UCSD-AML1 (cell line): ENCODE measurements at regions not wholly inside any gene's neighbourhood (a gene's known extent, or its start where the extent isn't known, plus 50 kb on each side); places are given as distances from the start of the nearest gene placed in this dataset.

Experiments
- DNase-seq: peaks from one replicate; lab custom pipeline; 2025; ENCODE audit not compliant: unreplicated experiment; lab: John Stamatoyannopoulos, UW

DNA sequence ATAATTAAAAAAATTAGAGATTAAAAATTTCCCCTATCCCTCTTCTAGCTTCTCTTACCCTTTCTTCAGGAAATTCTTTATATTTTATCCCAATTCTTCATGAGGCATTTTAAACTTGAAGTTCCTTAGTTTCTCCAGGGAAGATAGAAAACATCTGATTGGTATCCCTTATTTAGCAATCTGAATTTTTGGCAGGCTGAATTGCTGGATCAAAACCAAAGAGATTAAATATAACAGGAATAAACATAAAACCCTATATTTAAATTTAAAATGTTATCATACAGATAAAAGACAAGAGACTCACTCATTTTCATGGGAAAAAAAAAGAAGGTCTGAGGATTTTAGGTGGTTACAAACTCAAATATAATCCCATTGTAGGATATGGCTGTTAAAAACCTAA is 204.2 kb downstream of the CHRM3 start:
- no peak for DNase-seq

DNA sequence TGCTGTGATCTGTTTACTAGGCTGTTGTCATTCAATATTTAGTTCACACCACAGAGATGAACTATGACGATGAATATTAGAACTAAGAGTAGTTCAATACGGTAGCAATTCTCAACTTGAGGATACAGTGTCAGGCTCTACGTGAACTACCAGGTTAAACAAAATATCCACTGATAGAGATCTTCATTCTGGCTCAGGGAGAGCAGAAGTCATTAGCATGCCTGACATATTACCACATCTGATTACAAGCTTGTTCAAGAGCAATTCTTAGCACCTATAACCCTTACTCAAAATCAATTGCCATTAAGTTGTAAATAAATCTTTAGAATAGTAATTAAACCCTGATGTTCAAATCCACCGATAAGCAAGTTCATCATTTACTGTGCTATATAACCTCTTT is 207.2 kb downstream of the CHRM3 start:
- no peak for DNase-seq

DNA sequence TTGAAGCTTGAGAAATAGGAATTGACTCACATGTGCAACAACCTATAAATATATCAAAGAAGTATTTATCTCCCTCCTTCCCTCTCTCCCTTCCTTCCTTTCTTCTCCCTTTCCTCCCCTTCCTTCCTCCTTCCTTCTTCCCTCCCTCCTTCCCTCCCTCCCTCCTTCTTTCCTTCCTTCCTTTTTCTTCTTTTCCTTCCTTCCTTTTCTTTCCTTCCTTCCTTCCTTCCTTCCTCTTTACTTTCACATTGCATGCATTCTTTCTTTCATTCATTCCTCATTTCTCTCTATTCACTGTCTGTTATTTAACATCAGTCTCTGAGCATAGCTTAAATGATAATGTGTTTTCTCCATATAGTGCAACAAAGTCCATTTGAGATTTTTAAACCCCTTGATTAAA is 214.2 kb downstream of the CHRM3 start:
- DNase-seq: no peak

DNA sequence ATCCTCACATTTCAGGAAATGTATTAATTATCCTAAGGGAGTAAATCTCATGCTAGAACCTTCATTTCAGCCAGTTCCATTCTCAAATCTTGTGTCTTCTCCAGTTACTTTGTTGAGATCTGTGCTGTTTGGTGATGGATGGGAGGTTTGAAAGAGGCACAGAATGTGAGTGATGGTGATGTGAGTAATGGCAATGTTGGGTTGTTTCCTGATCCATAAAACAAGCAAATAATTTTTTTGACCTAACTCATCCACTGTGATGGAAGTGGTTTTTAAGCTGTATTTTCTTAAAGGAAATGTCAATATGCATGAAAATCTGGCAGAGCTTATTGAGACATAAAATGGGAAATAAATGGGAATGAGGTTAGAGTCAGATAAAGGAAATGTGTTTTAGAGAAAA is 214.7 kb downstream of the CHRM3 start:
- DNase-seq: no peak

DNA sequence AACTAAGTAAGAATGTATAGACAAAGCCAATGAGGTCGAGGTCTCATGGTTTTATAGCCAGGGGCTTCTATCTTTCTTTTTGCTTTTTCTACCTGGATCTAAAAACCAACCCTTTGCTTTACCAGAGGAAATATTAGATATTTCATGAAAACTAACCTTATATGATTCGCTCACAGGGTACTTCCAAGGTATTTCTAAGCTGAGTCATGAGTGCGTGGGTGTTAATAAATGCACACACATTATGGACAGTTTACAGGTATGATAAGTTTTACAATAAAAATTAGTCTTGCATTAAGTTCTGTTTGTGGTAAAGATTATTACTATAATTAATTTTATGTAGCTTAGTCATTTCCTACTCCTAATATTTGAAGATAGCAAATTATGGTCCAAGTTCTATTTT is 217.2 kb downstream of the CHRM3 start:
- no peak for DNase-seq

DNA sequence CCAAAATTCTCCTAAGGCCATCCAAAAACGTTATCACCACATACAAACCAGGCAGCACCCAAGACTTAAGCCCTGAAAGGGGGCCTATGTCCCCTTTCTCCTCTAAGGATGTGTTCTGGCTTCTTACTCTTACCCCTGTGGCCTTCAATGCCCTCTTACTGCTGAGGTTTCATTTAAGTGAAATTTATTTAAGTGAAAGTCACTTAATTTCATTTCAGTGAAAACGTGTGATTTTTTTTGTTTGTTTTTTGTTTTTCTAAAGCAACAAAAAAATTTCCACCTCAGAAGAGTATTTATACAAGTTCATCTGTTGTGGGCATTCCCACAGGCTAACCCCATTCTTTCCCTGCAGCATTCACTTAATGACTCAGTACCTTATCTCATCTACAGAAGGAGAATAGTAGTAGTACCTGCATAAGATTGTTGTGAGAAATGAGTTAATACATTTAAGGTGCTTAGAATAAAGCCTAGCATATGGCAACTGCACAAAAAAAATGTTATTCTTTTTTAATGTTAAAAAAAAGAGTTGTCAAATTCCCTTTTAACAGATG is 220.6 kb downstream of the CHRM3 start:
- DNase-seq: no peak

DNA sequence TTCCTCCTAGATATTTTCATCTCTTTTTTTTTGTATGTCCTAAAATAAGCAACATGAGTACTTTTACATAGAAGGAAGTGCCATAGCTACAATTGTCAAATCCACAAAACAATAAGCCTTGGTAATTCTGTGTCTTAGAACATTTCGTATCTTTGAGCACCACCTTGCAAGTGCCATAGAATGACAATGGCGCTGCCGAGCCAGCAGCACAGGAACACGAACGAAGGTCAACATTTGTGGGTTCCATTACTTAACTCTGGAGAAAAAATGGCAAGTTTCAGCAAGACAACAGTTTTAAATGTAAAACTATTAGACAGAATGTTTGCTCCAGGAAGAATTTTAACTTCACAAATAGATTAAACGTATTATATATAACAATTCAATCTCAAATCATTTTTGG is 222.1 kb downstream of the CHRM3 start:
- no peak for DNase-seq

DNA sequence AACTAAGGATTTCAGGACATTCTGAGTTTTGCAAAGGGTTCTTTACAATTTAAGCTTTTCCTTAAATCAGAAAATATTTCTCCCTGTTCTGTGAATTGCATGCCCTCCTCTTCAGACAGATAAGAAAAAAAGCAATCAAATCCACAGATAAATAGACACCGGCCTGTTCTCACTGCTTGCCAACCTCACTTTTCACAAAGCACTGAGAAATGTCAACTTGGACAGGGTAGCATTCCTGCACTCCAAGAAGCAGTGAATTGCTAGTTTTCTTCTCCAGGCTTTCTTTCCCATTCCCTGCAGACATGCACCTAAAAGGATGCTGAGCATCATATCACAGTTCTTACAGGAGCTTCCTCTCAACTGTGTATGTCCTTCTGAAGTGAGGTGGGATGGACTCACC is 226.0 kb downstream of the CHRM3 start:
- no peak for DNase-seq

DNA sequence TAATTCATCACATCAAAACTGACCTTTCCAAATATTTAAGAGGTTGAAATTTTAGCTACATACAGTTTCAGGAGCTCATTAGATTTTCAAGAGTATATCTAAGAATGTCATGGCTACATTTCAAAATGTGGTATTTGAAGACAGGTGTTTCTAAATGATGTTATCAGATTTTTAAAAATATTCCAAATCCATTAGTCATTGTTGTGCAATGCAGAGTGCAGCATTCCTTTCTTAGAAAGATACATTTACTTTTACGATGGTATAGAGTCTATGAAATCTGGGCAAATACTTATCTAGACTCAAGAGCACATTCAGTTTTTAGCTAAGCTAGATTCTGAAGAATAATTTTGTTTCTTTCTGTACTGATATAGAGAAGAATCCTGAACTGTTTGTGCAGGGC is 230.3 kb downstream of the CHRM3 start:
- DNase-seq: no peak

DNA sequence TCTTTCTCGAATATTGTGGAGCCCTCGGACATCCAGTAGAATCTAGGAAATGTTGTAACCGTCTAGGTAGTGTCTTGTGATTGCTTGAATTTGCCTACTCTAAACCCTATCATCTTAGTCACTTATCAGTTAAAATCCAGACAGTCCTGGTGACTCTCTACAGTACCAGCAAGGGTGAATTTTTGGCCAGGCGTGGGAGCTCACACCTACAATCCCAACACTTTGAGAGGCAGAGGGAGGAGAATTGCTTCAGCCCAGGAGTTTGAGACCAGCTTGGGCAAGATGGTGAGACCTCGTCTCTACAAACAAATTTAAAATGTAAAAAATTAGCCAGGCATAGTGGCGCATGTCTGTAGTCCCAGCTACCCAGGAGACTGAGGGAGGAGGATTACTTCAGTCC is 230.9 kb downstream of the CHRM3 start:
- DNase-seq: no peak

DNA sequence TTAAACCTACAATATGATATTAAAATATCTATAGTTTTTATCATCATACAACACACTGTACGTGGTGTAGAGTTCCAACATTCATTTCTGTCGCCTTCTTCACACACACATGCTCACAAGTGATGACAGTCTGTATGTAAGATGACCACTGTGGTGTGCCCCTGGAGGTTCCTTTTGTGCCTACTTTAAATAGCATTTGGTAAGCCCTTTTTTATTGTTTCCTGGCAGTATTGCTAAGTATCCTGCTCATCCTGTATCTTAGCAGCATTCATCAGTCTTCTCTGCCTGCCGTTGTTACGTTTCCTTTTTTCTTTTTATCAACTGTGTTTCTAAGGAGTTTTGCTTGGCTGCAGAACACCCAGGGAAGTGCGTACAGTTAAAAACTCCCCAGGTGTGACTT is 231.4 kb downstream of the CHRM3 start:
- no peak for DNase-seq

DNA sequence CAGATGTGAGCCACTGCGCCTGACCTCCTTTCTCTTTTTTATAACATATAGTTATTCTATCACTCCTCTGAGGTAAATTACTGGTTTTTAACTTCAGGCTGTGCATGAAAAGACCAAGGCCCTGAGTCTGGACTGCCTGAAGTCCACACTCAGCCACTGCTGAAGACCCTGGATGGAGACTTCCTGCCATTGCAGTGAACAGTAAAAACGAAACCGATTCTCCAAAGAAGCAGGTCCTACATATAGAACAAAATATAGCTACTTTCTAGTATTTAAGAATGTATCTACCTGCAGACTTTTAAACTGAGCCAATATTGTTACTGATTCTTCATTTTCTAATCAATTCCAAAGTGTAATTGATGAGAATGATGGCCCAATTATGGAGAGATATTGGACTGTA is 232.8 kb downstream of the CHRM3 start:
- no peak for DNase-seq

DNA sequence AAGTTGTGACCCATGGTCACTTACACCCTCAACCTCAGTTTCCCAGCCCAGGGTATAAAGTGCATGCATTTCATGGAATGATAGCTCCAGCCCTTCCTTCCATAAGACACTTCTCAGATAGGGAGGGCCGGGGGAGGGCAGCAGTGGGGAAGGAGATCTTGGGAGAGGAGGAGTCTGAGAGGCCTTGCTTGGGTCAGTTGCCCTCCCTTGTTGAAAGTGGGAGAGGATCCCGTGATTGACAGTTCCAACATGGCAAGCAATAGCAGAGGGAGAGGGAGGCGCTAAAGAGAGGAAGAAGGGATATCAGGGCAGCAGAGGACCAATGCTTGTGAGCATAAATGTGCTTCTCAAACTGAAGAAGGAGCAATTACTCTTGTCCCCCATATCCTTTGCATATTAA is 244.4 kb downstream of the CHRM3 start:
- no peak for DNase-seq

DNA sequence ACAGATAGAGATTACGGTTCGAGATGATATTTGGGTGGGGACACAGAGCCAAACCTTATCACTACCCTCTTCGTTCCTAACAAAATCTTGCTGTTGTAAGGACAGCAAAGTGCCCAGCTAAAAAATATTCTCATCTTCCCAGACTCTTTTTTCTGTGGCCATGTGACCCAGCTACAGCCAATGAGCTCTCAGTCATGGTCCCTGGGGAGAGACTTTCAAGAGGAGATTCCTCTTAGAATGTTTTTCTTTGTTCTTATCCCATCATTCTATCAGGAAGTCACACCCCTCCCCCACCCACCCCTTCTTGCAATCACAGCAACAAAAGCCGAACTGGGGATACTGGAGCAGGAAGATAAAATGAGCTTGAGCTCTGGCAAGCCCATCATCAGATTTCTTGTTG is 247.1 kb downstream of the CHRM3 start:
- DNase-seq: no peak

DNA sequence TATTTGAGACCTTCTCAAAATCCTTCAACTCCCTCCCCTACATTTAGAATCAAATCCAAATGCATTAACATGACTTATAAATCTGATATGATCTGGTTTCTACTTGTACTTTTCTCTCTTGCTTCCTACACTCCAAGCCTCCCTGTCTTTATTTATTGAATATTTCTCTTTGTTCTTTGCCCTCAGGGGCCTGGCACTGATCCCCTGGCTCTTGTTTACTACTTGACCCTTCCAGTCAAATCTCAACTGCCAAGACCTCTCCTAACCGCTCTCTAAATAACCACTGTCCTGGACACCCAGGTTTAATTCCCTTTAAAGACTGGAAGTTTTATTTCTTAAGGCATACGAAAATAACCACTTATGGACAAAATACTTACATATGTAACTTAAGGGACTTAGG is 248.9 kb downstream of the CHRM3 start:
- DNase-seq: no peak

DNA sequence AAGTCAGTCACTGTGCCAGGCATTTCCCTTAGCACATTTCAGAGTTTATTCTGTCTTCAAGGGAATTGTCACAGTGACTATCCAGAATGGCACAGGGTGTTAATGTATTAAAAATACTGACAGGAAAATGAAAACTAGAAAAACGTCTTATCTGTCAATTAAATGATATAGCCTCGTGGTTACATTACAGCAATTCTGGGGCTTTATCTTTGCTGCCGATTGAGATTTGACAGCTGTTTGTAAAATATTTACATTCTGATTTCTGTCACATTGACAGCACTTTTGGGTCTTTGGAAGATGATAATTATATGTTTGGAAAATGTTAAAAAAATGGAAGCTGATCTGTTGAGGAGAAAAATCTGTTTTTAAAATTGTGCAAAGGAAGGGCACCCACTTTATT is 250.0 kb downstream of the CHRM3 start:
- no peak for DNase-seq

DNA sequence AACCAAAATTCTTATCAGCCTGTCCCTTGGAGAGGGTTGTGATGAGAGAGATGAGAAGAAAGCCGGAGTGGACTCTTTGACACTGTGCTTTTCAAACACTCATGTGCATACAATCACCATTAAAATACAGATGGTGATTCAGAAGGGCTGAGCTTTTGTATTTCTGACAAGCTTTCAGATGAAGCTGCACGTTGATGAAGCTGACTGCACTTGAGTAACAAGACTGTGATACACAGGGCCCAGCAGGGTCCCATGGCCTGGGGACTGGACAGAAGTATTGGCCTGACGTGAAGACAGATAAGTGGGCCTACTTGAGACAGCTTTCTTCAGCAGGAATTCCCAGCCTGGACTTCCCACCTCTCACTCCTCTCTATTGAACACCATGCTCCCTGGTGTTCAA is 258.2 kb downstream of the CHRM3 start:
- no peak for DNase-seq

DNA sequence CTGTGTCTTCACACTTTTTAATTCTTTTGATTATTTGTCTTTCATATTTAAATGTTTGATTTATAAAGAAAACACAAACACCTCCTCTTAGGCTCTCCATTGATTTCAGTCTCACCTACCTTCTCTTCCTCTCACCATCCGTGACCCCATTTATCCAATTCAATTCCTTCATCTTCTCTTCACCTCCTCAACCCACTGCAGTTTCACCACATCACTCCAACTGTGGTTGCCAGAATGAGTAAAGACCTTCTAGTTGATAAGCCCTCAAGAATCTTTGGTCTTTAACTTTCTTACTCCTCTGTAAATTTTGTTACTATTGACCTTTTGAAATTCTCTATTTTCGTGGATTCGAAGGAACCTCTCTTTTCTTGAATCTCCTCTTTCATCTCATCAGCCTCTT is 260.7 kb downstream of the CHRM3 start:
- DNase-seq: no peak

DNA sequence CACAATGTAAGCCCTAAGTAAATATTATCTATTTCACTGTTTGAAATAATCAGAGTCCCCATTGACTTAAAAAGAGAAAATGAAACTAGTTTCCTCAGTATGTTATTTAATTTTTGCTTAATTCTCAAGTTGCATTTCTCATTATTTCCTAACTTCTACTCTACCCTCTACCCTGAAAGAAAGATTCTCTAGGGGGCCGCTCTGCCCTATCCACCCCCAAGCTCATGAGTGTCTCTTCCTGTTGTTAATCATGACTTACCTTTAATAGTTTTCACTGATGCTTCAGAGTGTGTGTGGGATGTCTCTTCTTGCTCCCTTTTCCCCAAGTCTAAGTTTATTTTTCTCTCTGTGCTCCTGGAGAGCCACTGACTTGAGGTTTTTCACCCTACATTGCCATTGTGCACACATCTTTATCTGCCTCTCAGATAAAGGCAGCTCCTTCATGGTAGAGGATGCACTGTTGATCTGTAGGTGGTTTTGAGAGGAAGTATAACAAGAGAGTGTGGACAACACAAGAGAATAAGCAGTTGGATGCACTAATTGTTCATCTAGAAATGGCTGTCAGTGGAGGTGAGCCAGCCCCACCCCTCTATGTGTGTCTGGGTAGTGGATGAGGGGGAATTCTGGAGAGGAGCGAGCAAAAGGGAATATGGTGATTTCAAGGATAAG is 261.7 kb downstream of the CHRM3 start:
- no peak for DNase-seq

DNA sequence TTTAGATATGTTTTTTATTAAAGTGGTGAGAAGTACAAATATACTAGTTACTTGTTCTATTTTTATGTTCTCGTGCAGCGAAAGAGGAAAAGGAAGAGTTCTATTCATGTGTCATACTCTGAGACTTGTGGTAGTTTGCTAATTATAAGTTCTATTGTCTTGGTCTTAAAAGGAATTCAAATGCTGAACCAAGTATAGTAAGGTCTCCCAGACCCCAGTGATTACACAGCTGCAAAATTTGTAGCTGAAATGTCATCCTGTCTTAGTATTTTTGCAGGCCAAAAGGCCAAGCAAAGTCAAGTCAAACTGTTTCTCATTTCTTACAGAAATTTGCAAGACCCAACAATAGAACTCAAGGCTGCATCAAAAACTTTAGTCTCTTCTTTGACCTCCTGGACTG is 268.7 kb downstream of the CHRM3 start:
- DNase-seq: no peak

DNA sequence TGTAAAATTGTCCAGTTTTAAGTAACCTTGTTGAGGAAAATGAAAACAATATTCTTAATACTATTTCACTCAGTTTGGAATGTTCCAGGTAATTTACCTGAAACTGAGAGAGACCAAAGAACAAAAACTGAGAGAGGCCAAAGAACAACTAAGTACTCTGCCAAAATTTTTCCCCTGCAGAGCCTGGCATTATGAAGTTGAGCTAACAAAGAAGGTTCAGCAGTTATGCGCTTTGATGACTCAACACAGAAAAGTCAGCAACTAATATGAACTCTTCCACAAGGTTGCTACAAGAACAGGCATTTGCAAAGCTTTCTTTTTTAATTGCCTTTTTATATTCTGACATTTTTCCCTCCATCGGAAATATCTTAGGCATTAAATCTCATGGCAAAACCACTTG is 270.9 kb downstream of the CHRM3 start:
- DNase-seq: no peak

DNA sequence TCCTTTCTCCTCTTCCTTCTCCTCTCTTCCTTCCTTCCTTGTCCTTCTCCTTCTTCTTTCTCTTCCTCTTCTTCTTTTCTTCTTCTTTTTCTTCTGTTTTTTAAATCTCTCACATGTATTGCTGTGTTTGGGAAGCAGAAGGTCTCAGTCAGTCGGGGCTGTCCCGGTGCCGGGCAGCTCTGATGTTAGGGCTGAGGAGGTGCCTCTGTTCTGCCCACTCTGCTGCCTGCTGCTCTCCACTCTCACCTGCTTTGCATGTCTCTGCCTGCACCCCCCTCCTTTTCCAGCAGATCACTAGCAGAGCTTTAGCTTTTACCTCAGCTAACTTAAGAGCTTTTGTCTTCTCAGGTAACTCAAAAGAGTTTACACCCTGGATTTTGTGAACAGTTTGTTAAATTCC is 276.6 kb downstream of the CHRM3 start:
- DNase-seq: no peak

DNA sequence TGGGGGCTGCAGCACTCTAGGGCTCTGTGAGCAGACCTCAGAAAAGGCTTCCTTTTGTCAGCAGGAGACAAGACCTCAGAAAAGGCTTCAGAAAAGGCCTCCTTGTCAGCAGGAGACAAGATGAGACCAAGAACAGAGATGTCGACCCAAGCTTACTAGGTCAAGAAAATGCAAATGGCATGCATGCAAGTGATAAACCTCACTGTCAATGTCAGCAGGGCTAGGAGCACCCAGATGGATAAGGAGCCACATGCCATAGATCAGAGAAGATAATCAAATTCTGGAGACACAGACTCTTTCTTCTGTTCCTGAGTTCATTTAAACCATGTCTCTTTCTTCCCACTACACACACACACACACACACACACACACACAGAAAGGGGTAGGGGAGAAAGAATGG is 285.9 kb downstream of the CHRM3 start:
- DNase-seq: no peak
